ENCODE measurements at regions not wholly inside any gene's neighbourhood (a gene's known extent, or its start where the extent isn't known, plus 50 kb on each side); places are given as distances from the start of the nearest gene placed in this dataset.

DNA sequence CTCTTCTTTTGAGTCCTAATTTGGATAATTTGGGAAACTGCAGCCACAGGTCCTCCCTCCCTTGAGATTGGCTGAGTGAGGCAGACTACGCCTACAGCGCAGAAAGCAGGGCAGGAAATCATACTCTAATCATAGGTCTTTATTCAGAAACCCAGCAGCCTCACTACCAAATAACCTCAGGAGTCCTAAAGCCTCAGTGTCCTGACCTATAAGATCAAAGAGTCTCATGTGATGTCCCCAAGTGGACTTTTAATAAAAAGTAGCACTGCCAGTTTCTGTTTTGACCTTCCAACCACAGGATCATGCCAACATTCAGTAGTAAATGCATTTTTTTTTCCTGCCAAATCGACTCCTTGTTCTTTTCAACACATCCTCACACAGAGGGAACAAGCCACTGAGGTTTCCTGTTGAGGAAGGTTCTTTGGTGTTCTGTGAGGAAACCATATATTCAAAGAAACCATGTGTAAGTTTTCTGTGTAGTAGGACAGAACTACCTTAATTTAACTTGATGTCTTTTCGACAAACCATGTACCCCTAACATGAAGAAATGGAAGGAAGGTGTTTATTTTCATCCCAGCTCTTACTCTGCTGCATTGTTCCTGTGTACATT is 72.2 kb downstream of the VCPKMT start:
- Histone ChIP-seq H3K9me3 (no peaks in the 10 kb centered on the region), H3K4me3 (no peak overlapping the region), H3K27me3 (no peaks in the 10 kb centered on the region), H3K27ac (peak overlapping the region; percentile 79 to 89 (median 83)), H3K36me3 (no peaks in the 10 kb centered on the region), H3K4me1 (peaks cover 4 to 58% (median 44%) of the 10 kb centered on the region in 4 donors)
- TF ChIP-seq, protein P1, sequence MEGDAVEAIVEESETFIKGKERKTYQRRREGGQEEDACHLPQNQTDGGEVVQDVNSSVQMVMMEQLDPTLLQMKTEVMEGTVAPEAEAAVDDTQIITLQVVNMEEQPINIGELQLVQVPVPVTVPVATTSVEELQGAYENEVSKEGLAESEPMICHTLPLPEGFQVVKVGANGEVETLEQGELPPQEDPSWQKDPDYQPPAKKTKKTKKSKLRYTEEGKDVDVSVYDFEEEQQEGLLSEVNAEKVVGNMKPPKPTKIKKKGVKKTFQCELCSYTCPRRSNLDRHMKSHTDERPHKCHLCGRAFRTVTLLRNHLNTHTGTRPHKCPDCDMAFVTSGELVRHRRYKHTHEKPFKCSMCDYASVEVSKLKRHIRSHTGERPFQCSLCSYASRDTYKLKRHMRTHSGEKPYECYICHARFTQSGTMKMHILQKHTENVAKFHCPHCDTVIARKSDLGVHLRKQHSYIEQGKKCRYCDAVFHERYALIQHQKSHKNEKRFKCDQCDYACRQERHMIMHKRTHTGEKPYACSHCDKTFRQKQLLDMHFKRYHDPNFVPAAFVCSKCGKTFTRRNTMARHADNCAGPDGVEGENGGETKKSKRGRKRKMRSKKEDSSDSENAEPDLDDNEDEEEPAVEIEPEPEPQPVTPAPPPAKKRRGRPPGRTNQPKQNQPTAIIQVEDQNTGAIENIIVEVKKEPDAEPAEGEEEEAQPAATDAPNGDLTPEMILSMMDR (IDR thresholded peaks at IDR 0.05), result no peak
- no peak for TF ChIP-seq POLR2A (IDR thresholded peaks at IDR 0.05)
- DNase-seq, result no peak

DNA sequence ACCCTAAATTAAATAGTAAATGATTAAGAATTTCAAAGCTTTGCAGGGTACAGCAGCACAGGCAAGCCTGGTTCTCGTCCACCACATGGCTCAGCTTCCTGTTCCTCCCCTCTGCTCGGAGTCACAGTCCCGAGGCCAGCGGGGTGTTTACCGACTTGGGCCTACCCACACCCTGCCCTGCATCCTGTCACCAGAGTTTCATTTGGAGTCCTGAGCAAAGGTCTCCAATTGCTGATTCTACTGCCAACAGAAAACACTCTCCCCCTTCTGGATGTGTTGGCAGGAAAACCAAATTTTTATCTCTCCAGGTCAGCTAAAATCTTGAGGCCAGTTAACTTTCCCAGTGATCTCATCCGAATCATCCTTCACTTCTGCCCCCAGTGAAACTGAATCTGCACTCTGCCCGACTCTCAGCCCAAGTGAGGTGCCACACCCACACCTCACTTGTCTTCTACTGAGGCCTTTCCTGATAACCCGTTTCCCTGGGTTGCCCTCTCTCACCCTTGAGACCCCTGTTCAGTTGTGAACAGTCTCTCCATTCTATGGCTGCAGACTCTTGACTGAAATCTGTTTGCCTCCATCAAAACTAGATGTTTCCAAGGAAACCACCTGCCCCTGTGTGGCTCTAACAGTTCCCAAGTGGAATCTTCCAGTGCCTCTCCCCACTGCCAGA is 71.2 kb downstream of the VCPKMT start:
- Histone ChIP-seq H3K27ac (peak overlapping the region; percentile 79 to 89 (median 83)), H3K36me3 (no peaks in the 10 kb centered on the region), H3K9me3 (no peaks in the 10 kb centered on the region), H3K27me3 (no peaks in the 10 kb centered on the region), H3K4me1 (peaks cover 7 to 51% (median 37%) of the 10 kb centered on the region in 4 donors), H3K4me3 (no peak overlapping the region)
- TF ChIP-seq, protein P1 (IDR thresholded peaks at IDR 0.05), result peak in 2 of 6 experiments; percentile 17 to 32
- peak in 1 of 2 donors; percentile 51 for TF ChIP-seq POLR2A (IDR thresholded peaks at IDR 0.05)
- DNase-seq, result peak; percentile 88 to 96 (median 93)

DNA sequence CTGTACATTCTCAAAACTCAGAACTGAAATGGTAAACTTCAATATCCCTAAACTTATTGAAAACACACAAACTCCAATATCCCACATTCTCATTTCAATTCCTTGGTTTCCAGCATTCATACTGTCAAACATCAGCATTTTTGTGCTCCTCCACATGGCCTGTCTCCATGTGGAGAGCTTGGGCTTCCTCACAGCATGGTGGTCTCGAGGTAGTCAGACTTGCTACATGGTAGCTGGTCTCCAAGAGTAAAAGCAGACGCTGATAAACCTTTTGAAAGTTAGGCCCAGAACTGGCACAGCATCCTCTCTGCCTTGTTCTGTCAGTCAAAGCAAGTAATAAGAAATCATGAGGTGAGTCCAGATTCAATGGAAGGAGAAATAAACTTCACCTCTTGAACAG is 70.5 kb downstream of the VCPKMT start:
- Histone ChIP-seq H3K9me3 (no peaks in the 10 kb centered on the region), H3K4me3 (no peak overlapping the region), H3K36me3 (no peaks in the 10 kb centered on the region), H3K4me1 (peaks cover 7 to 44% (median 31%) of the 10 kb centered on the region in 4 donors), H3K27ac (peak overlapping the region; percentile 79 to 89 (median 83)), H3K27me3 (no peaks in the 10 kb centered on the region)
- TF ChIP-seq POLR2A (IDR thresholded peaks at IDR 0.05), result no peak
- TF ChIP-seq, protein P1 (IDR thresholded peaks at IDR 0.05), result no peak
- no peak for DNase-seq

DNA sequence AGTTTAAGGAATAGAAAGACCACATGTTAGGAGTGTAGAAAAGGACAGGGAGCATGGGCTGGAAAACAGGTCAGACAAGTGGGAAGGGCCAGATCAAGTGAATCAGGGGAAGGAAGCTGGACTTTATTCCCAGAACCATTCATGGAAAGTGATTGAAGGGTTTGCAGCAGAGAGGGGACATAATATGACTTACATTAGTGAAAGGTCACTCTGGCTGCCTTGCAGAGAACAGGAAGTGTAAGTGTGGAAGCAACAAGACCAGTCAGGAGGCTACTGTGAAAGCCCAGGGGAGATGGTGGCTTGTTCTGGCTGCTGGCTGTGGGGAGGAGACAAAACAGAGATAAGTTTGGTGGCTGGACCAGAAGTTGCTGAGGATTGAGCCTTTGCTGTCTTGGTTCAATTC is 69.1 kb downstream of the VCPKMT start:
- H3K27me3 ChIP-seq, result no peaks in the 10 kb centered on the region
- peak; percentile 63 to 79 (median 73) for DNase-seq
- TF ChIP-seq, protein P1 (IDR thresholded peaks at IDR 0.05), result no peak
- TF ChIP-seq POLR2A (IDR thresholded peaks at IDR 0.05), result peak in 1 of 2 donors; percentile 28
- H3K36me3 ChIP-seq, result no peaks in the 10 kb centered on the region
- no peak overlapping the region for H3K4me3 ChIP-seq
- peaks cover 7 to 42% (median 29%) of the 10 kb centered on the region in 4 donors for H3K4me1 ChIP-seq
- no peaks in the 10 kb centered on the region for H3K9me3 ChIP-seq
- H3K27ac ChIP-seq, result peak overlapping the region; percentile 79 to 89 (median 83)

DNA sequence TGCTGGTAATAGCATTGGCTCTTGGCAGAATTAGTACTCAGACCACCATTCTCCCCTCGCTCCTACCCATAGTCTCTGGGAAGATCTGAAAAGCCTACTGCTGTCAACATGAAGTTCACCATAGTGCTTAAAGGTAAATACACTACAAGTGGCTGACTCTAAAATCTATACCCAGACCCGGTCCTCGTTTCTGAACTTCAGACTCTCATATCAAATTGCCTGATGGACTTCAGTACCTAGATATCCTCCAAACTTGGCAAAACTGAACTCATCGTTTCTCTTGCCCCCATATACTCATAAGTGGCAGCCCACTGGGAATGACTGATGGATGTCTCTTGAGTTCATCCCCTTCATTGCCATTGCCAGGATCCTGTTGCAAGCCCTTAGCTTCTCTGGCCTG is 67.3 kb downstream of the VCPKMT start:
- no peak for DNase-seq
- no peak overlapping the region for H3K4me3 ChIP-seq
- TF ChIP-seq, protein P1 (IDR thresholded peaks at IDR 0.05), result no peak
- TF ChIP-seq POLR2A (IDR thresholded peaks at IDR 0.05), result no peak
- H3K36me3 ChIP-seq, result no peaks in the 10 kb centered on the region
- no peaks in the 10 kb centered on the region for H3K27me3 ChIP-seq
- peaks cover 7 to 31% (median 19%) of the 10 kb centered on the region in 4 donors for H3K4me1 ChIP-seq
- H3K9me3 ChIP-seq, result no peaks in the 10 kb centered on the region
- peak overlapping the region in 2 of 4 donors; percentile 36 to 75 for H3K27ac ChIP-seq
